Eye (tissue), 1 donor: ENCODE measurements at regions not wholly inside any gene's neighbourhood (a gene's known extent, or its start where the extent isn't known, plus 50 kb on each side); places are given as distances from the start of the nearest gene placed in this dataset.

Source experiments
- DNase-seq: peaks from one replicate; pipeline ENCODE4 v3.0.0-alpha.2; 2015

- DNase-seq = no peak
Observed at GRCh38 chr13:30359991-30360390, 52.6 kb upstream of the KATNAL1 start.

GRCh38 chr13:30360586-30360985 lies 53.2 kb upstream of the KATNAL1 start:
- no peak for DNase-seq

GRCh38 chr13:30362005-30362788 lies 54.8 kb upstream of the KATNAL1 start:
- DNase-seq = no peak

- no peak for DNase-seq
Observed at GRCh38 chr13:30362869-30363268, 55.5 kb upstream of the KATNAL1 start.

GRCh38 chr13:30363725-30364124 lies 56.4 kb upstream of the KATNAL1 start:
- no peak for DNase-seq

- DNase-seq = no peak
Observed at GRCh38 chr13:30364133-30364532, 56.8 kb upstream of the KATNAL1 start.

- DNase-seq = no peak
Observed at GRCh38 chr13:30364876-30365275, 57.4 kb upstream of the UBE2L5 start.

GRCh38 chr13:30366088-30366487 lies 56.2 kb upstream of the UBE2L5 start:
- DNase-seq = no peak

GRCh38 chr13:30367296-30367695 lies 55.0 kb upstream of the UBE2L5 start:
- no peak for DNase-seq

- DNase-seq = no peak
Observed at GRCh38 chr13:30370146-30370545, 52.1 kb upstream of the UBE2L5 start.

GRCh38 chr13:30370916-30371521 lies 51.3 kb upstream of the UBE2L5 start:
- DNase-seq = no peak

- DNase-seq = peak; percentile 24
Observed at GRCh38 chr13:30371649-30372265, 50.5 kb upstream of the UBE2L5 start.
